ENCODE measurements at regions not wholly inside any gene's neighbourhood (a gene's known extent, or its start where the extent isn't known, plus 50 kb on each side); places are given as distances from the start of the nearest gene placed in this dataset.

GRCh38 chr5:93158841-93159240 is 422.2 kb downstream of the NR2F1-AS1 start:
- DNase-seq, result no peak

GRCh38 chr5:93156566-93156965 is 424.5 kb downstream of the NR2F1-AS1 start:
- DNase-seq, result no peak

GRCh38 chr5:93154535-93154934 is 426.5 kb downstream of the NR2F1-AS1 start:
- no peak for DNase-seq

- DNase-seq, result no peak
Measured at GRCh38 chr5:93153461-93153860, 427.6 kb downstream of the NR2F1-AS1 start.

GRCh38 chr5:93151896-93152295 is 429.1 kb downstream of the NR2F1-AS1 start:
- no peak for DNase-seq

GRCh38 chr5:93151121-93151520 is 429.9 kb downstream of the NR2F1-AS1 start:
- no peak for DNase-seq

- no peak for DNase-seq
Measured at GRCh38 chr5:93150311-93151012, 430.6 kb downstream of the NR2F1-AS1 start.

GRCh38 chr5:93145767-93146166 is 435.3 kb downstream of the NR2F1-AS1 start:
- no peak for DNase-seq

- DNase-seq, result no peak
Measured at GRCh38 chr5:93145019-93145418, 436.0 kb downstream of the NR2F1-AS1 start.

- DNase-seq, result no peak
Measured at GRCh38 chr5:93141969-93142368, 439.1 kb downstream of the NR2F1-AS1 start.

GRCh38 chr5:93130624-93131490 is 450.2 kb downstream of the NR2F1-AS1 start:
- no peak for DNase-seq

- DNase-seq, result no peak
Measured at GRCh38 chr5:93126634-93127033, 454.4 kb downstream of the NR2F1-AS1 start.

- DNase-seq, result no peak
Measured at GRCh38 chr5:93123127-93123526, 457.9 kb downstream of the NR2F1-AS1 start.

GRCh38 chr5:93122446-93122845 is 458.6 kb downstream of the NR2F1-AS1 start:
- DNase-seq, result no peak

GRCh38 chr5:93120771-93121170 is 460.2 kb downstream of the NR2F1-AS1 start:
- DNase-seq, result no peak

- no peak for DNase-seq
Measured at GRCh38 chr5:93120051-93120450, 461.0 kb downstream of the NR2F1-AS1 start.

GRCh38 chr5:93117751-93118531 is 463.1 kb downstream of the NR2F1-AS1 start:
- no peak for DNase-seq

- no peak for DNase-seq
Measured at GRCh38 chr5:93107805-93108520, 473.1 kb downstream of the NR2F1-AS1 start.

GRCh38 chr5:93107141-93107540 is 473.9 kb downstream of the NR2F1-AS1 start:
- no peak for DNase-seq

- DNase-seq, result no peak
Measured at GRCh38 chr5:93101661-93102060, 479.4 kb downstream of the NR2F1-AS1 start.

- DNase-seq, result no peak
Measured at GRCh38 chr5:93100976-93101375, 480.0 kb downstream of the NR2F1-AS1 start.

GRCh38 chr5:93100428-93100827 is 480.6 kb downstream of the NR2F1-AS1 start:
- DNase-seq, result no peak

- DNase-seq, result no peak
Measured at GRCh38 chr5:93099902-93100347, 481.1 kb downstream of the NR2F1-AS1 start.

Data from suppressor macrophage treated with lipopolysaccharide for 1 hour (primary cell).